ENCODE measurements at regions not wholly inside any gene's neighbourhood (a gene's known extent, or its start where the extent isn't known, plus 50 kb on each side); places are given as distances from the start of the nearest gene placed in this dataset.
A peak's percentile ranks its signal among the peaks of the same experiment; 100 is the strongest.

DNA sequence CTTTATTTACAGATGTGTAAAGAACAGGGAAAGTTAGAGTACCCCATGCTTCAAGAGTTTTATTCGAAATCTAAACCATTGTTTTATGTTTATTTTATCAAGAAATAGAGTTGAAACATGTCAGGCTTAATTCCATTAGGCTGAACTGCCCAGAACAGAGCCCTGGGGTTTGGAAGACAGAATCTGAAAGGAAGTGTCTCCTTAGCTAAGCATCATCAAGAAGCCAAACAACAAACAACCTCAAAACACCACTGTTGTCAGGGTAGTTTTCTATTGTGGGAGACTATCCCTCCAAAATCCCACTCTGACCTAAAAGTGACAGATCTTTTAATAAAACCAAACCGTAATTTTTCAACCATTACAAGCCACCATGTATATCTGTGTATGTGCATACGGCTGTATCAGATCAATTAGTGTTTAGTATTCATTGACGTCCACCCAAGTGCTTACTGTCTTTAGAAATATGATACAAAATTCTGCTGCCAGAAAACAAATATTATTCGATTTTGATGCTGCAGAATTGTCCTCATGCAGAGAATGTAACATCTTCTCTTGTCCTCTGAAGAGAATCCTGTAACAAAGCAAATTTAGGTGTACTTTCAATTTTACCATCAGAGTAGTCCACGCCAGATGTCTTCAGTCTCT is 271.9 kb upstream of the TMEM161B start:
- DNase-seq = no peak

DNA sequence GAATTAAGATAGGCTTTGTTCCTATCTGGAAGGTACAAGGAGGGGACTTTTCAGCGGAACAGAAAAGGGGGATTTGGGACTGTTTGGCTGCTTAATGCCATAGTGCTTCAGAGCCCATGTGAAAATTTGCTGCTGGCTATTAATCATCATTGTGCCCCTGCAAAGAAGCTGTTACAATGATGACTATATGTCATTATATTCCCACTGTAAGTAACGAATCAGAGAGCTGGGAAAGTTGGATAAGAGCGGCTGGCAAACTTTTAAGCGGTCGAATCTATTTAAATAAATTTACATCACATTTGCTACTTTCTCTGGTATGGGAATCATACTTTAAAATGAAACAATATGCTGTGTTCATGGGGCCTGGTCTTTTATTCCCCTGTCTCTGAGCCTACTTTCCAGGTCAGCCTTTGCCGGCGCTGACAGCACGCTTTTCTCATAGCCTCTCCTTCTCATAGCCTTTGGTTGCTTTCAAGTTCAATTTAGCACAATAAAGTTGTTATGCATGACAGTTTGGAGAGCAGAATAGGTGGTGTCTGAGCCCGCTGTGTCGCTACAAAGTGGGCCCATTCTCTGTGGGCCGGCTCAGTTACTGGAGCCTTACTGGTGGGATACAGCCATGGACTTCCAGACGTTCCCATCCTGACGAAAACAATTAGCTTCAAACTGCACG is 271.2 kb upstream of the TMEM161B start:
- DNase-seq = no peak

DNA sequence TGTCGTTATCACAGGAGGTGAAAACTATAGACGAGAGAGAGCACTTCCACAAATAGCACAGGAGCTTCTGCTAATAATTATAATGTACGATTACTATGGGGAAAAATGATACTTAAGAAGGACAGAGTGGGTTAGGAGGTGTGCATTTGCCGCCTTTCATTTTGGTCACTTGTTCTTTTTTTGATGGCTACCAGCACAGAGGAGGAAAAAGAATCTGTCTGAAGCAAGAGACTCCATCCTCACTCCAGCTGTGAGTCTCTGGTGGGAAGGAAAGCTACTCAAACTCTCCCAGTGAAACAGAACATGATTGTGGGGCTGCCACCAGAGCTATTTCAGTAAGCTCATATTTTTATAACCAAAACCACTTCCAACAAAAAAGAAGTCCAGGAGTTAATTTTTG is 270.4 kb upstream of the TMEM161B start:
- DNase-seq = no peak

DNA sequence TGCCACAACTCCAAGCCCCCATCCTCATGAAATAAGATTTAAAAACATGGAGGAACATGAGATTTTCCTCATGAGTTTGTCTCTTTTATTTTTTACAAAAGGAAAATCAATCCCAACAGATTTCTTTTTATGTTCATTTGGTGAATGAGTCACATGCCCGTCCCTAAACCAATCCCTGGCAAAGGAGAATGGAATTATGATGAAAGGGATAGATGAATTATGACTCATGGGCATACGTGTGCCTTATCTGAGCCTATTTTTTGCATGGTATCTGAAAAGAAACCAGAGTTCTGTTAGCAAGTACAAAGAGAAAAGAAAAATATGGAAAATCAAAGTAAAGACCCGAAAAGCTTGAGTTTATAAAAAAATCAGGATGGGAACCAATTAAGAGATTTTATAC is 267.5 kb upstream of the TMEM161B start:
- no peak for DNase-seq

DNA sequence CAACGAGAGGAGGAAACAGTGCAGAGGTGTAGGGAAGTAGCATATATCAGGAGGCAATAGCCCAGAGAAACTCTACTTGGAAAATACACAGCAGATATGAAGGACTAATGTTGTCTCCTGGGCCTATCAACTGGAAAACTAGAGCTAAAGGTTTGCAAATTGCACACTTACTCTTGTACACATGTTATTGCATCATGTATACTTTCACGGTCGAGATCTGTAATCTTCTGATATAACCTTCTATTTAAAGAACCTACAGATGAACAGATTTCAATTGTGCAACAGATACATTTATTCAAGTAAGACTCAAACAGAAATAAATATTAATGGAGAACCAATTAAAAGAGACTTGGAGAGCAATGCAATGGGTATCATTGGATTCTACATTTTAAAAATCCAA is 256.3 kb upstream of the TMEM161B start:
- DNase-seq = peak; percentile 32

DNA sequence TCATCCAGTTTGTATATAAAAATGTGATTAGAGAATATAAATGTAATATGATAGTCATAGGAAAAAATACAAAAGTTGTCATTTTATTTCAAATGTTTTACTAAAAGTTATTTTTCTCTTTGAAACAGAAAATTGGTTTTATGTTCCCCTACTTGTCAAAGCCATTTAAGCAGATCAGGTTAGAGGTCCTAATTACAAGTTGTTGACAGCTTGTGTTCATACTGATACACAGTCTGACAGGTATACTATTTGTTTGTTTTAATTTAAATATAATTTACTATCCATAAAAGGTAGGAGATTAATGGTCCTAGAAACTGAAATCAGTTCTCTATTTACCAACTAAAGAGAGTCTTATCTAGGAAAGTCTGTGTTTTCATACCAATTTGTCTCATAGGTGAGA is 250.4 kb upstream of the TMEM161B start:
- DNase-seq = no peak

DNA sequence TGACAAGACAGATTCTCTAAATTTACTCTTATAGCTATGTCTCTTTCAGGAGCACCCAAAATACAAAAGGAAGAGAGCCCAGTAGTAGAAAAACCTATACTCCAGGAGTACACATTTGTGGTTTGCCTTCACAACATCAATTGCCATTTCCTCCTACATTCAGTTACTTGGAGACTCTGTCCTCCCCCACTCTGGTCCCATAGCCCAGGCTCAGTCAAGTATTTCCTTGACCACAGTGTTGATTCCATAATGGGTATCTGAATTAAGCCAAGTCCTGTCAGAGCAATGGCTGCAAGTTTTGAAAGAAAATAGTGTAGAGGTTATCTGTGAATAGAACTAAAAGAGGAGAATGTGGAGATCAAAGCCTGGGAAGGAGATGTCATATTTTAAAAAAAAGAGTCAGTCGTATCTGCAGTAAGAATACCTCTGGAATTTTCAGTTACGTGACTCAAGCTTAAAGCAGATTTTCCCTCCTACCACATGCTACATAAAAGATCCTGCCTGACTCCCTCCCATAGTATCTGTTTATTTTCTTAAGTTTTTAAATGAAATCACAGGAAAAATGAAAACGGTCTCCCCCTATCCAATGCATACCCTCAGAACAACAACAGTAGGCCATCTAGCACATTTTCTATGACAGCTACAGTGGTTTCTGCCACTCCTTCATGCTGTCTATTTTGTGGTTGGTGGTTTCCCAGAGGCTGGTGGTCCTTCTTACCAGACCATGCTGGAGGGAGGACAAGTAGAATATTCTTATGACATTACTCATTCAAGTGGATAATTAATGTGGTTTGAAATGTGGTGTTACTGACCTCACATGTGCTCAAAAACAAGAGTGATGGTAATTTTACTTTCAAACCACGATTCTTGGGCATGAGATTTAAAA is 249.7 kb upstream of the TMEM161B start:
- peak; percentile 11 for DNase-seq

DNA sequence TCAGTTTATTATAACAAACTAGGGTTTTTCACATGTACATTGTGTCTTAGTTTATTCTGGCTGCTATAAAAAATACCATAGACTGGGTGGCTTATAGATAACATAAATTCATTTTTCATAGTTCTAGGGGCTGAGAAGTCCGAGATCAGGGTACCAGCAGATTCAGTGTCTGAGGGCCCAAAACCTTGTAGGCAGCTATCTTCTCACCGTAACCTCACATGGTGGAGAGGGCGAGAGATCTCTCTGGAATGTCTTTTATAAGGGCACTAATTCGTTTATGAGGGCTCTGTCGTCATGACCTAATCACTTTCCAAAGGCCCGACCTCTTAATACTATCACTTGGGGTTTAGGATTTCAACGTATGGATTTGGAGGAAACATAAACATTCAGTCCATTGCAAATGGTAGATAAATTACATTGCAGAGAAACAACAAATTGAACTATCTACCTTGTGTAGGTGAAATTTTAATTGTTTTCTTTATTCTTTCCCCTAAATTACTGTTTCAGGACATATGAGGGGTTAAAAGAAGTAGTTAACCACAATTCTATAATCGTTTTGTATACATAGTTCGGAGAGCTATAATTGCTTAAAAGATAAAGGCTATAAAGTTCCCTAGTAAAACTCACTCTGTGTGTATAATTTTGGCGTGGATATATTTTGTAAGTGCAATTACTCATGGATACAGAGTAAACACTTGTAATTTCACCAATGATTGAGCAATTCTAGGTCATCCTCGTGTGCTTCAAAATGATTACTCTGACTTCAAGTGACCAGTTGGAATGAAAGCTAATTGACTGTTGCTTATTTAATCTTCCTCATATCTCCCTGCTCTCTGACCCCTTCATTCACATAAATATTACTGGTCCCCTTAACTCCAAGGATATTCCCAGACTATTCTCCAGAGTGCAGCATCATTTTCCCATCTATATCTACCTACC is 247.5 kb upstream of the TMEM161B start:
- no peak for DNase-seq

DNA sequence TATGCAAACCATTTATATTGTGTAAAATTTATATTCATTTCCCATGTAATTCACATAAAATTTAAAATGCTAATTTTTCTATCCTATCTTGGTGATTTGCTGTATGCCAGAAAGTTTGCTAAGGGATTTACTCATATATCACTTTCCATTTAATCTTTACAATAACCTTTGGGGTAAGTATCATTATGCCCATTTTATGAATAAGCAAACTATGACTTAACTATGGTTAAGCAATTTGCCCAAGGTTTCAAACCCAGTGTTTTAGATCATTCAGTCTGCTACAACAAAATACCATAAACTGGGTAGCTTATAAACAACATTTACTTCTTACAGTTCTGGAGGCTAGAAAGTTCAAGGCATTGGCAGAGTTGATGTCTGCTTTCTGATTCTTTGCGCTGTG is 246.4 kb upstream of the TMEM161B start:
- no peak for DNase-seq

DNA sequence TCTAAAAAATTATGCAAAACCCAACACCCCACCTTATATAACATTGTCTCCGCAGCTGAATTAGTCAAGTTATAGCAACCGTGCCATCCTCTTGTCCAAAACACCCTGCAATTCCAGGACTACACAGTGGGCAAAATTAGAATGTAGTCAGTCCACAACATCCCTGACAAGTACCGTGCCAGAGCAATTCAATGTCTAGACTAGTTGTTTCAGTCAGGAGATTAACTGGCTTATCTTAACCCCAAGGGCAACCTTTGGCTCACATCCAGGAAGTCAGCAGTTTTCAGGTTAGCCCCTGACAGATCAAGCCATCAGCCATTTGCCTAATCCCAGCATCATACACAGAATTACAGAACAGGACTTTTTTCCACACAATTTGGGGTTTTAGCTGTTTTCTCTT is 240.8 kb upstream of the TMEM161B start:
- peak; percentile 58 for DNase-seq

DNA sequence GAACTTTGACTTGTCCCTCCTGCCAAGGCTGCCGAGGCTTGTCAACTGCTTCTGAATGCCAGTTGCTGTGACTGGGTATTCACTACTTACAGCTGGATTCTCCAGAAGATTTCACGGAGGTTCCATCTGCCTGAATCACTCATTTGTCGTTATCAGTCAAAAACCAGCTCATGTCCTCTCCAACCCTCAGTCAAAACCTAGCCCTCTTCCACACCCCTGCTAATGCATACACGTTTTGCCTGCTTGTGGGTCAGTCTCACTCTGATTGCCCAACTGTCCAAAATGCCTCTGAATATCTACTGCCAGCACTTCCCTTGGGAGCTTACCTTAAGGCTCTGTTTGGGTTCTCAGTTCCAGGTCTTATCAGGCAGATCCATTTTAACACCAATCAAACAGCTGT is 238.6 kb upstream of the TMEM161B start:
- DNase-seq = peak; percentile 25

DNA sequence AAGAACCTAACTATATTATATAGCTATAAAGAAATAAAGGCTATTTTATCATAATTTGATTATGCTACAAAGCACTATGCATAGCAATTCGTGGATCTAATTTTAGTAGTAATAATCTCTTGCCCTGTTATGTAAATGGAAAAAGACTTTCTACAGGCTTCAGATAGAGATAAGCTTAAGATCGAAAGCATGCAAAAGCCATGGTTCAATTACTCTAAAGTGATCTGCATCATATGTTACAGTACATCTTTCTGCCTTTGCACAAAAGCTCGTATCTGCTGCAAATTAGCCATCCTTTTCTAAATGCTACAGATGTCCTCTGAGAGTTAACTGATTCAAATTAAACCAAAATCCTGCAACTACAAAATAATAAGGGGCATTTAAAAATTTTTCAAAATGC is 234.8 kb upstream of the TMEM161B start:
- DNase-seq = peak; percentile 43

DNA sequence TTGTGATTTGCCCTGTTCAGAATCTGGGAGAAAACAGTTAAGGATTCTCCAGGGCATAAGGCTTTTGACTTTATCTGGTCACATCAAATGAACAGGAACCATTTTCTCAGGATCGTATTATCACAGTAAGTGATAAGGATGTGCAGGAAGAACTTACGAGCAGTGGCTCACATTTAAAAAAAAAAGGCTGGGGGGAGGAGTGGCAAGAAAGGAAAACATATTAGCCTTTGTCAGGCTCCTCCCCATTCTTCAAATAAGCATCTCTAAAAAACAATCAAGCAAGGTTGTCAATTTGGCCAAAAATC is 234.3 kb upstream of the TMEM161B start:
- peak; percentile 44 for DNase-seq

DNA sequence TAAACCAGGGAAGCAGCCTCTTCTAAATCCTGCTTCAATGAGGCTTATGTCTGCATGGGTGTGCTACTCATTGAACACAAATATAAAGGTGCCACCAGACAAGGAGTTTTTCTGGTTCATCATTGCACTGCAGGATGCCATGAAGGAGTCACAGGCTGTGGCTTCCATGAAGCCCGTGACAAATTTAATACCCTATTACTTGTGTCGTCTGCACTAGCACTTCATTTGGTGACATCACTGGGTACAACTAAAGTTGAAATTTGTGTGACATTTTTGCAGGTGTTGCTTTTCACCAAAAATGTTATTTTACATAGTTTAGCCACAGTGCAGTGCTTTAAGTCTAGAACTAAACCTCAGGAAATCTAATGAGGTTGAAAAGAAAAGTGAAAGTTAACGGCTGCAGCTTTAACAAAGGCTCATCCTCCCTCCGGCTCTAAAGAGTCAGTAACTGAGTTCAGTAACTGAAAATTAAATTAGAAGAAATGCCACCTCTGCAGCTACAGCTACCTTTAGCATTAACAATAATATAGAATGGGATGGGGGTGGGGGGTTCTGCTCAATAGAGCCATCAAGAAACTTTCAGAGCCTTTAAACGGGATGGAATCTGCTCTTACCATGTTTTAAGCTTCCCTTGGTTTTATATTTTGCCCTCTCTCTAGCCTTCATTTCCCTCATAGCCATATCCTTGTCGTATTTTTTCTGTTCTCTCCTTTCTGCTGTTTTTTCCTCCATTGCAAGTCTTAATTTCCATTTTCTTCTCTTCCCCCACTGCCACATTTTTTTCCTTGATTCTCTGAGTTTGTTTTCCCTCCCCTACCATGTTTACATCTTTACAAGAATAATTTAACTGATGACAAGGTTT is 233.8 kb upstream of the TMEM161B start:
- DNase-seq = peak; percentile 81

DNA sequence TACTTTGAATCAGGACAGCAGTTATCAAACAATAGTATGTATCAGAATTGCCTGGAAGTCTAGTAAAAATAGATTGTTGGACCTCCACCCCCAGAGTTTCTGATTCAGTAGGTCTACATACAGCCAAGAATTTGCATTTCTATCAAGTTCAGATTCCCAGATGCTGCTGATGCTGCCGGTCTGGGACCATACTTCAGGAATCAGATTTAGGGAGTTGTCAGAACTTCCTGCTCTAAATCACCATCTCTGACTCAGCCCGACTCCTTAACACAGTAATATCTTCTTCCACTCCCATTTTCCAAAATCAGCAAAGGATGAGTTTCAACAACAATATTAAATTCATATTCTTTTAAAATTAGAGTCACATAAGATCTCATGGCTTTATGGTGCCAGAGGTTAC is 227.2 kb upstream of the TMEM161B start:
- DNase-seq = no peak

DNA sequence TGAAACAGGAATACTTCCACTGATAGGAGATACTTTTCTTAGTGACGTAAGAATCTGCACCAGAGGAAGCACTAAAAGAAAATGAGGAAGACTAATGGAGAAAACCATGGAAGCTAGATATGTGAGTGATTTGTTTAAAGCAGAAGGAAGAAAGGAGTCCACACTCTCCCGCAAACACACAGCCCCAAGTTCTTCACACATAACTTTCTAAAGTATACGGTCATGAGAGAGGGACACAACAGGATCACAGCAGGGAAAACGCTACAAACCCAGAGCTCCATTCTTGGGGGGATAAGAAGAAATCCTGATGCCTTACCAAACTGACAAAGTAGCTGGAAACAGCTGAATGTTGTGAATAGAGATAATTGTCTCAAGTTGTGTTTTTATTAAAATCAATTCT is 222.2 kb upstream of the TMEM161B start:
- DNase-seq = no peak

DNA sequence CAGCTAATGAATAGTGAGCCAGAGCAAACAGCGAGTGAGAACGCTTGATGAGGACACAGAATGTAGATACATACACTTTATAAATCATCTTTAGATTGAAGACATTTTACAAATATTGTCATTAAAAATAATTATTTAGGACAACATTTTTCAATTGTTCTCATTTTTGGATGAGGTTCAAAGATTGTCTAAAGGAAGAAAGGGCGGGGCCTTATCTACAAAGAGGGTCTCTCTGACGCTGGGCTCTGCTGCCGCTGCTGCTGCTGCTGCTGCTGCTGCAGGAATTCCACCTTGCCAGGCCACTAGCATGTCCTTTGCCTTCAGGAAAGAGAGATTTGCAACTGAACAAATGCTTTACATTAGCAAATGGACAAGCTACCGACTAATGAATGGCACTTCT is 220.7 kb upstream of the TMEM161B start:
- no peak for DNase-seq

DNA sequence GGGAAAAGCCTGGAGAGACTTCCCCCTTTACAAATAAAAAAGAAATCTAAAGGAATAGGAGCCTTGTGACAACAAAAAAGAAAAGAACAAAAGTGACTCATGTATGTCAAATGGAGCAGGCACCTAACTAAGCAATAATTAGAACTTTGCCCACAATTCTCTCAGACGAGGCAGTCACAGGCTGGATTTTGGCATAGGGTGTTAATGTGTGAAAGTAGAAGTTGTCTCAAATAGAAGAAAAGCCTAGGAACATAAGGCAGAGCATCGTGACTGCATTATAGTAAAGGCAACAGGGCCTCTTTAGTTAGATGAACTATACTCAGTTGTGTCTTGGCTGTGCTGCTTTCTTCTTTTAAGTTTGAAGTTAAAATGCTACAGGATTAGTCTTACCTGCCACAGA is 219.9 kb upstream of the TMEM161B start:
- no peak for DNase-seq

DNA sequence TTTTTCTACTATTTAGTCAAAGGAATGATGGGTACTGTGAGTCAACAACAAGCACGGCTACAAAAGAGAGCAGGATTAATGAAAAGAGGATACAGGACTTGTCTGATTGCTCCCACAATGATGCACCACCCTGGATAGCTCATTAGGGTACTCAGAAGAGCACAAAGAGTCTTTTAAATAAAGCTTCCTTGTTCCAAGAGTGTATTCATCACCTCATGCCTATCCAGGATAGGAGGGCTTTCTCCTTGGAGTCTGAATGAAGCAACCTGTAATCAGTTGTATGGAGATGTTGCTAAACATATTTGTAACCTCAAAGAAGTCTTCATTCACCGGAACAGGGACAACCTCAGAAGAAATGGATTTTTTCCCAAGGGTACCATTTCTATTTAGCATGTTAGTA is 219.5 kb upstream of the TMEM161B start:
- DNase-seq = no peak

DNA sequence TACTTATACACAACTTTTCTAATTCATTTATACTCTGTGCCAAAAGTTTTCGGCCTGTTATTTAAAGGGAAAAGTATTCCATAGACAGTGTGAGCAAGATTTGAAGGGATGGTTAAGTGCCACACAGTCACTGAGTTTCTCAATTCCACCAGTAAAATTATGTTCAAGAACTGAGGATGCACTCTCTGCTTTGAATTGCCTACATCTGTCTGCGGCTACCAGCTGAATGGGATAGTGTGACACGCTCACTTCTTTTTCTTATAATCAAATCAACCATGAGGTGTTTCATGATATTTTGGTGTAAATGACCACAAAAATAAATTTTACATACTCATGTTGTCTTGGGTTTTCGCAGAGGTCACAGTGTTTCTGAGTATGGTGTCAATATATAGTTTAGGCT is 218.4 kb upstream of the TMEM161B start:
- no peak for DNase-seq

DNA sequence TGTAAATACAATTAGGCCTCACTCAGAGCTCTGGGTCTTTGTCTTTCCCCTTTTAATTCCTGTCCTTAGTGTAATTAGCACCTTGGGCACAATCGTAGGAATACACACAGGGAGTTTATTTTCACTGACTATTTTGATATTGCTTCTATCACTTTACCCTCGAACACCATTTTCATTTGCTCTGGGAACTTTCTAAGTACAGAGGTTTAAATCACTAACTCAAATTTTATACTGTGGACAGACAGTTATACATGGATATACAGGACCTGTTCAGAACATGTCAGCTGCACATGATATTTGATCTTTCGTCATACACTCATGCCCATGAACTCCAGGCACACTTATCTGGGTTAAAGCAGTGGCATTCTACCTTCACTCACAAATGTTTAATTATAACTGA is 217.8 kb upstream of the TMEM161B start:
- DNase-seq = no peak

DNA sequence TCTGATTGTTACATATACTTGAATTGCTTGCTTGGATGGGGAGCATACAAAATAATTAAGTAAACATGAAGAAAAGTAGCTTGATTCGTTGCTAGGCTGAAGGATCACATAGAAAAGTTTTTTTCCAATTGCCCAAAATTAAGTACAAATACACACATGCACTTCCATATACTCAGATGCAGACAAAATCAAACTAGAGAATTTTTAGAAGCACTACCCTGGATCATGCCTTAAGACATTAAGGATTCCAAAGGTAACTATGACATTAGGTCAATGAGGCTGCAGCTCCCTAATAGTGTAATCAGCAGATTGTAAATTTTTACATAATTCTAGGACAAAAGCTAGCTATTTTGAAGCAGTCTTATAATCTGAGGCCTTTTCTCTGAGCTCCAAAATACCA is 216.9 kb upstream of the TMEM161B start:
- no peak for DNase-seq
